Spleen (tissue), 11 donors: ENCODE measurements at regions not wholly inside any gene's neighbourhood (a gene's known extent, or its start where the extent isn't known, plus 50 kb on each side); places are given as distances from the start of the nearest gene placed in this dataset.
"Not testable (repeated sequence)": the region's sequence is repeated elsewhere in the genome, so short reads cannot be mapped to it uniquely, and the experiment has no call there.

Experiments
- DNase-seq: peaks from one replicate; pipeline ENCODE4 v3.0.0-alpha.2; 2020
- H3K27ac ChIP-seq, 8 donors: fragments of 200-600 bp; sonication (generic) in 7 of 8; 1 replicate in 4 of 8; 2 replicates in 4 of 8; pipeline versions ENCODE4 v1.5.0 to v1.8.0; 2016 to 2021; ENCODE audit warnings: inconsistent platforms in 4 of 8, mild to moderate bottlenecking in 4 of 8, moderate library complexity in 1 of 8
- H3K27me3 ChIP-seq, 7 donors: fragments of 200-600 bp; sonication (generic) in 6 of 7; replicated peaks in 1 of 7; 1 replicate in 4 of 7; 2 replicates in 3 of 7; pipeline versions ENCODE4 v1.5.0 to v1.8.0; 2016 to 2021; ENCODE audit warnings: inconsistent platforms in 3 of 7, mild to moderate bottlenecking in 1 of 7
- H3K36me3 ChIP-seq, 6 donors: fragments of 200-600 bp; sonication (generic) in 5 of 6; 1 replicate in 4 of 6; 2 replicates in 2 of 6; pipeline versions ENCODE4 v1.5.0 to v1.8.0; 2016 to 2021; ENCODE audit warnings: inconsistent platforms in 2 of 6
- H3K4me1 ChIP-seq, 6 donors: fragments of 200-600 bp; sonication (generic) in 5 of 6; 1 replicate in 3 of 6; 2 replicates in 3 of 6; pipeline versions ENCODE4 v1.5.0 to v1.8.0; 2016 to 2021; ENCODE audit warnings: inconsistent platforms in 3 of 6
- H3K4me3 ChIP-seq, 8 donors: fragments of 200-600 bp; sonication (generic) in 7 of 8; 1 replicate in 4 of 8; 2 replicates in 4 of 8; pipeline versions ENCODE4 v1.5.0 to v1.8.0; 2016 to 2021; ENCODE audit warnings: inconsistent platforms in 4 of 8, mild to moderate bottlenecking in 4 of 8, moderate library complexity in 2 of 8
- H3K9me3 ChIP-seq, 8 donors: fragments of 200-600 bp; sonication (generic) in 7 of 8; 1 replicate in 4 of 8; 2 replicates in 4 of 8; pipeline versions ENCODE4 v1.5.0 to v1.8.0; 2016 to 2021; ENCODE audit warnings: inconsistent platforms in 4 of 8
- POLR2A ChIP-seq, 3 donors: fragments of 450-650 bp; IDR thresholded peaks; one replicate each; pipeline ENCODE4 v1.5.1; 2017; ENCODE audit warnings: antibody characterized with exemption in 3 of 3, mild to moderate bottlenecking in 1 of 3
- POLR2AphosphoS5 ChIP-seq, 3 donors: sonication (generic); formaldehyde crosslinking; IDR thresholded peaks; one replicate each; pipeline ENCODE4 v1.5.1; 2017; ENCODE audit warnings: antibody characterized with exemption in 3 of 3
- WGBS, 5 donors: extraction: QIAGEN DNeasy Blood & Tissue Kit in 3 of 5; methylation state at CpG; one replicate each; pipeline versions ENCODE4 v1.1.5 to v1.1.7; 2013 to 2018; 5-methylcytosine and 5-hydroxymethylcytosine counted together
- intact Hi-C: fragments of 100-400 bp; cut with DNase I; formaldehyde crosslinking; loops from one replicate; pipeline ENCODE4 v1.15.0; 2023; ENCODE audit warnings: low total_unique reads
- TF ChIP-seq, protein P1 (sequence below), 11 experiments: fragments of 200-600 bp in 7 of 11; fragments of 450-650 bp in 4 of 11; sonication (generic) in 4 of 11; IDR thresholded peaks in 8 of 11; conservative IDR thresholded peaks in 3 of 11; 1 replicate in 7 of 11; 2 replicates in 4 of 11; pipeline versions ENCODE4 v1.4.0 to v1.8.0; 2016 to 2021; ENCODE audit warnings: antibody characterized with exemption in 11 of 11, inconsistent platforms in 4 of 11, mild to moderate bottlenecking in 1 of 11
- donor health status: healthy with polysubstance abuse.
- donor health status: DM: no; HTN: no; CAD: no; lungs with moderate emphysema.
- donor health status: DM: no; HTN: no; CAD: no.
- donor health status: Bipolar disorder and iron deficiency.
- donor health status: healthy.
- donor health status: DM: no; HTN: no; CAD: no.
- donor health status: DM: yes; HTN: yes; CAD: no.

DNA sequence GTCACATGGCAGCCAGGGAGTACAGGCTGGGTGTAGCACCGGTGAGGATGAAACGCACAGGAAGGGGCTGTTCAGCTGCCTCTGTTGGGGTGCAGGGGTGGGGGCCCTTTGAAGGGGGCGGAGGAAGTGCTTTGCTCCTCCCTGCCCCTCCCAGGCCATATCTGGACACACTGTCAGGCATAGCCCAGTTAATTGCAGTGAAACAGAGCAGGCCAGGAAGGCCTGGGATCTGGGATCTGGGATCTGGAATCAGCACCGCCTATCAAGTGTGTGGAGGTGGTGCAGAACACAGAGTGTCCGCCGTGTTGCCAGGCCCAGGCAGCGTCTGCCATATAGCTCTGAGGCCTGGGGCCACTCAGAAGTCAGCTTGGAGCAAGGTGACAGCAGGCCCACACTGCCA, 85.5 kb upstream of the EPCAM start:
- TF ChIP-seq POLR2AphosphoS5 (IDR thresholded peaks at IDR 0.05) (no peak), POLR2A (IDR thresholded peaks at IDR 0.05) (no peak)
- TF ChIP-seq, protein P1, sequence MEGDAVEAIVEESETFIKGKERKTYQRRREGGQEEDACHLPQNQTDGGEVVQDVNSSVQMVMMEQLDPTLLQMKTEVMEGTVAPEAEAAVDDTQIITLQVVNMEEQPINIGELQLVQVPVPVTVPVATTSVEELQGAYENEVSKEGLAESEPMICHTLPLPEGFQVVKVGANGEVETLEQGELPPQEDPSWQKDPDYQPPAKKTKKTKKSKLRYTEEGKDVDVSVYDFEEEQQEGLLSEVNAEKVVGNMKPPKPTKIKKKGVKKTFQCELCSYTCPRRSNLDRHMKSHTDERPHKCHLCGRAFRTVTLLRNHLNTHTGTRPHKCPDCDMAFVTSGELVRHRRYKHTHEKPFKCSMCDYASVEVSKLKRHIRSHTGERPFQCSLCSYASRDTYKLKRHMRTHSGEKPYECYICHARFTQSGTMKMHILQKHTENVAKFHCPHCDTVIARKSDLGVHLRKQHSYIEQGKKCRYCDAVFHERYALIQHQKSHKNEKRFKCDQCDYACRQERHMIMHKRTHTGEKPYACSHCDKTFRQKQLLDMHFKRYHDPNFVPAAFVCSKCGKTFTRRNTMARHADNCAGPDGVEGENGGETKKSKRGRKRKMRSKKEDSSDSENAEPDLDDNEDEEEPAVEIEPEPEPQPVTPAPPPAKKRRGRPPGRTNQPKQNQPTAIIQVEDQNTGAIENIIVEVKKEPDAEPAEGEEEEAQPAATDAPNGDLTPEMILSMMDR (IDR thresholded peaks at IDR 0.05 in 8 of 11, conservative IDR thresholded peaks at IDR 0.05 in 3 of 11) = no peak
- 80 to 90% (median 83%) methylated on average over 5 to 7 of the region's 7 CpGs for WGBS, 5 donors
- no peak for DNase-seq
- Histone ChIP-seq H3K4me3 (no peak overlapping the region), H3K27ac (no peak overlapping the region), H3K27me3 (no peaks in the 10 kb centered on the region), H3K9me3 (no peaks in the 10 kb centered on the region), H3K36me3 (no peaks in the 10 kb centered on the region), H3K4me1 (no peaks in the 10 kb centered on the region)
- intact Hi-C loops = no loop called here

DNA sequence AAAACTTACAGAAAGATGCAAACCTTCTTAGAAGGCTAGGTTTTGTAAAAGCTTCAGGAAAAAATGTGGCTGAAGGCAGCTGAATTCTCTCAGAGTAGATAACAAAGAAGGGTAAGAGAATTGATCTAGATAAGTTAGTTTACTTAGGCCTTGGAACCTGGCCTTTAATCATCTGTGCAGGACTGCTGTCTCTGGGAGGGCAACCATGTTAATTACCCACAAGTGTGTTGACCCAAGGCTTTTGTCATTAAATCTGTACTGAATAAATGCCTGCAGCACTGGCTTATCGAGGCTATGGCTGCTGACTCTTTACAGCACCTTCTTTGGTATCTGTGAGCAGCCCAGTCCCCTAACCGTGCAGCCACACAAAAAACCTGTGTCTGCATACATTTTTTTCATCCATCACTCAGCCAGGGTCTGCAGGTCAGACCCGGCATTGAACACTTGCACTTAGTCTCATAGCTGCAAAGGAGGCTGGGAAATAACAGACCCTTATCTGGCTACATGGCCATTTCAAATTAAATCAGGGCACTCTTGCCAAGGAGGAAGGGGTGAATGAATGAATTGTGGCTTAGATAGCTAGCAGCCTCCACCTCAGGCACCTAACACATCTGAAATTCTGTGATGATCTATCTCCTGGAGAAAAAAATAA, 86.4 kb upstream of the EPCAM start:
- intact Hi-C loops = no loop called here
- Histone ChIP-seq H3K36me3 (no peaks in the 10 kb centered on the region), H3K4me1 (no peaks in the 10 kb centered on the region), H3K4me3 (no peak overlapping the region), H3K9me3 (no peaks in the 10 kb centered on the region), H3K27me3 (no peaks in the 10 kb centered on the region), H3K27ac (no peak overlapping the region)
- 82 to 100% (median 94%) methylated on average over 3 of the region's 3 CpGs for WGBS, 5 donors
- no peak for DNase-seq
- no peak for TF ChIP-seq POLR2AphosphoS5 (IDR thresholded peaks at IDR 0.05)
- TF ChIP-seq, protein P1 (IDR thresholded peaks at IDR 0.05 in 8 of 11, conservative IDR thresholded peaks at IDR 0.05 in 3 of 11) = no peak
- no peak for TF ChIP-seq POLR2A (IDR thresholded peaks at IDR 0.05)

DNA sequence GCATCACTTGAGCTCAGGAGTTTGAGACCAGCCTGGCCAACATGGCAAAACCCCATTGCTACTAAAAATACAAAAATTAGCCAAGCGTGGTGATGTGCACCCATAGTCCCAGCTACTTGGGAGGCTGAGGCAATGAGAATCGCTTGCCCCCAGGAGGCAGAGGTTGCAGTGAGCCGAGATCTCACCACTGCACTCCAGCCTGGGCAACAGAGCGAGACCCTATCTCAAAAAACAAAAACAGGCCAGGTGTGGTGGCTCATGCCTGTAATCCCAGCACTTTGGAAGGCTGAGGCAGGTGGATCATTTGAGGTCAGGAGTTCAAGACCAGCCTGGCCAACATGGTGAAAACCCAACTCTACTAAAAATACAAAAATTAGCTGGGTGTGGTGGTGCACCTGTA, 89.6 kb upstream of the EPCAM start:
- intact Hi-C loops, H3K36me3 ChIP-seq, H3K9me3 ChIP-seq, H3K27ac ChIP-seq, H3K27me3 ChIP-seq, H3K4me1 ChIP-seq, DNase-seq, H3K4me3 ChIP-seq: not testable (repeated sequence)
- WGBS, 5 donors = 81 to 94% (median 91%) methylated on average over 4 of the region's 4 CpGs

DNA sequence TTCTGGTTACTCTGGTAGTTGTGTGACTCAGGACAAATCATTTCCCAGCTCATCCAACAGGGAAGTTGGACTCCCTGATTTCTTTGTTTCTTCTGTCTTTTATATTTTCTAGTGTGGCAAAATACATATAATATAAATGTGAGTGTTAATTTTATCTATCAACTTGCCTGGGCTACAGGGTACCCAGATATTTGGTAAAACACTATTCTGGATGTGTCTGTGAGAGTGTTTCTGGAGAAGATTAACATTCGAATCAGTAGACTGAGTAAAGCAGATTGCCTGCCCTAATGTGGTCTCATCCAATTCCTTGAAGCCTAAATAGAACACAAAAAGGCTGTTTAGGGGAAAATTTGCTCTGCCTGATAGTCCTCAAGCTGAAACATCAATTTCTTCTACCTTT, 91.1 kb upstream of the EPCAM start:
- WGBS, 5 donors = 72 to 96% (median 91%) methylated on average over 1 of the region's 1 CpG
- no peak for DNase-seq
- no peak overlapping the region for H3K27ac ChIP-seq
- H3K4me1 ChIP-seq = peaks cover under 1 to 25% (median 16%) of the 10 kb centered on the region in 6 donors
- H3K27me3 ChIP-seq = no peaks in the 10 kb centered on the region
- intact Hi-C loops = no loop called here
- TF ChIP-seq, protein P1 (IDR thresholded peaks at IDR 0.05 in 8 of 11, conservative IDR thresholded peaks at IDR 0.05 in 3 of 11) = no peak
- no peak for TF ChIP-seq POLR2A (IDR thresholded peaks at IDR 0.05)
- TF ChIP-seq POLR2AphosphoS5 (IDR thresholded peaks at IDR 0.05) = no peak
- no peak overlapping the region for H3K4me3 ChIP-seq
- H3K36me3 ChIP-seq = no peaks in the 10 kb centered on the region
- no peaks in the 10 kb centered on the region for H3K9me3 ChIP-seq

DNA sequence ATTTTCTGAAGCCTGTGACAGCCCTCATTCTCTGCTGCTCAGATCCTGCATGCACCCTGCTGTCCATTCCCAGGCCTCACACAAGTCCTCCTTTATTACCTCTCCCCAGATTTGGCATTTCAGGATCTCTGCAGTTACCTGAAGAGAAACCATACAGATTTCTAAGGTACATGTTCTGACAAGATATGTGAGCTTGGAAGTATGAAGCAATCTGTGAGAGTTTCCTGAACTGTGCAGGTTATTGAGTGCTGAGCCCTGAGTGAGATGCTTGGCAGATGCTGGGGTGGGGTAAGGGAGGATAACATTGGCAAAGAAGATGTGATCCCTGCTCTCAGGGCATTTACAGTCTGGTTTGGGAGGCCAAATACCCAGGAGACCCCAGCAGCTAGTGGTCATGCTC, 91.9 kb upstream of the EPCAM start:
- TF ChIP-seq POLR2AphosphoS5 (IDR thresholded peaks at IDR 0.05) (no peak), POLR2A (IDR thresholded peaks at IDR 0.05) (no peak)
- TF ChIP-seq, protein P1 (IDR thresholded peaks at IDR 0.05 in 8 of 11, conservative IDR thresholded peaks at IDR 0.05 in 3 of 11) = no peak
- no peak overlapping the region for H3K27ac ChIP-seq

More for the DNA sequence above, 91.9 kb upstream of the EPCAM start:
- no peaks in the 10 kb centered on the region for H3K27me3 ChIP-seq
- intact Hi-C loops = no loop called here
- DNase-seq = no peak
- no peak overlapping the region for H3K4me3 ChIP-seq
- H3K9me3 ChIP-seq = no peaks in the 10 kb centered on the region
- no peaks in the 10 kb centered on the region for H3K36me3 ChIP-seq
- peaks cover 9 to 33% (median 24%) of the 10 kb centered on the region in 6 donors for H3K4me1 ChIP-seq
